ENCODE measurements at regions not wholly inside any gene's neighbourhood (a gene's known extent, or its start where the extent isn't known, plus 50 kb on each side); places are given as distances from the start of the nearest gene placed in this dataset.

DNA sequence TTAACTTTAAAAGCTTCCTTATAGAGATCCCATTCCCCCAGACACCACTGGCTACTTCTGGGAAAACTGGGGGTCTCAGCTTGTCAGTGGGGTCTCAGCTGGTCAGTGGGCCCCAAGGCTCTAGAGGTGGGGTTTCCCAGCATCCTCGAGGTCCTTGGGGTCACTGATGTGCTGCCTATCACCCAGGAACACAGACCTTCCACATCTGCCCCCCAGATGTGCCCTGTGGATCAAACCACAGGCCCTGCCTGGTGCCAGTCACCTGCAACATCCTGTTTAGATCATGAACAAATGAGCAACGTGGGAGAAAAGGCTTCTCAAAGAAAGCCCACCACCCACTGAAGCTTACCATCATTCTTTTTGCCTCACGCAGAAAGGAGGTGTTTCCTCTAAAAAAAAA, 165.6 kb upstream of the FSTL4 start:
- Histone ChIP-seq H2AFZ (ENCODE audit: low read depth, low read length) (no peak overlapping the region), H3K4me3 (ENCODE audit: low read length) (no peak overlapping the region), H3K36me3 (replicated peaks; ENCODE audit: low read depth, low read length) (no peaks in the 10 kb centered on the region), H3K4me2 (ENCODE audit: low read length) (no peak overlapping the region), H3K27ac (ENCODE audit: low read length) (no peak overlapping the region), H3K79me2 (ENCODE audit: low read length) (no peaks in the 10 kb centered on the region), H4K20me1 (ENCODE audit: insufficient read depth, low read length) (no peaks in the 10 kb centered on the region), H3K9ac (ENCODE audit: low read length) (no peak overlapping the region), H3K27me3 (ENCODE audit: low read depth, low read length) (no peaks in the 10 kb centered on the region), H3K4me1 (ENCODE audit: low read length) (no peaks in the 10 kb centered on the region), H3K9me3 (ENCODE audit: insufficient read depth, low read length) (no peaks in the 10 kb centered on the region)
- TF ChIP-seq EZH2phosphoT487 (IDR thresholded peaks at IDR 0.05; ENCODE audit: low read depth): no peak
- TF ChIP-seq, protein P1, sequence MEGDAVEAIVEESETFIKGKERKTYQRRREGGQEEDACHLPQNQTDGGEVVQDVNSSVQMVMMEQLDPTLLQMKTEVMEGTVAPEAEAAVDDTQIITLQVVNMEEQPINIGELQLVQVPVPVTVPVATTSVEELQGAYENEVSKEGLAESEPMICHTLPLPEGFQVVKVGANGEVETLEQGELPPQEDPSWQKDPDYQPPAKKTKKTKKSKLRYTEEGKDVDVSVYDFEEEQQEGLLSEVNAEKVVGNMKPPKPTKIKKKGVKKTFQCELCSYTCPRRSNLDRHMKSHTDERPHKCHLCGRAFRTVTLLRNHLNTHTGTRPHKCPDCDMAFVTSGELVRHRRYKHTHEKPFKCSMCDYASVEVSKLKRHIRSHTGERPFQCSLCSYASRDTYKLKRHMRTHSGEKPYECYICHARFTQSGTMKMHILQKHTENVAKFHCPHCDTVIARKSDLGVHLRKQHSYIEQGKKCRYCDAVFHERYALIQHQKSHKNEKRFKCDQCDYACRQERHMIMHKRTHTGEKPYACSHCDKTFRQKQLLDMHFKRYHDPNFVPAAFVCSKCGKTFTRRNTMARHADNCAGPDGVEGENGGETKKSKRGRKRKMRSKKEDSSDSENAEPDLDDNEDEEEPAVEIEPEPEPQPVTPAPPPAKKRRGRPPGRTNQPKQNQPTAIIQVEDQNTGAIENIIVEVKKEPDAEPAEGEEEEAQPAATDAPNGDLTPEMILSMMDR (IDR thresholded peaks at IDR 0.05; ENCODE audit: low read depth, low read length): no peak

DNA sequence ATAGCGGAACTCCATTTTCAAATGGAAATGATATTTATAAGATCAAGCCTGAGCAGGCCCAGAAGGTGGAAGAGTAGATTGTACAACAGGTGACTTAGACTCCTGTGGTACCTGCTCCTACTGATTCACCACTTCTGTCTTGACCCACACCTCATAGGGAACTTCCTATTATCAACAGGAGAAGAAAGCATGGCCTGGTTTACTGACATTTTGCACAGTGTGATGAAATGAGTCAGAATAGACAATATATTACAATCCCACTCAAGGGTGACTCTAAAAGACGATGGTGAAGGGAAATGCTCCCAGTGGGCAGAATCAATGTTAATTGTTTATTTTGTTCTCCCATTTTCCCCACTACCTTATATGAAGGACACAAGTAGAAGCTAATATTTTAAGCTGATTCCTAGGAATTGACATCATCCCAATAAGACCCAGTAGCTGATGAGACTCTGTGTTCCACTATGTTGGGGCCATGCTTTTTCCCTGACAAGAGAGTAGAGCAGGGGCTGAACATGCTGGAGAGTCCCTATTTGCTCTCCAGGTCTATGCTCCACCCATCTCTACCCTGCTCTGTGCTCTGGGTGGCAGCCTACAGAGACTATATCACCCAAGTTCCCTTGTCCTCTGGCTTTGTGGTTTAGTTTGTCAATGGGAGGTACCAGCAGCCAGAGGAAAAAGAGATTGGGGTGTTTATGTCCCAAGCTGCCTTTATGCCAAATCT, 163.4 kb upstream of the FSTL4 start:
- Histone ChIP-seq H3K4me3 (ENCODE audit: low read length) (no peak overlapping the region), H3K4me2 (ENCODE audit: low read length) (no peak overlapping the region), H4K20me1 (ENCODE audit: insufficient read depth, low read length) (no peaks in the 10 kb centered on the region), H3K4me1 (ENCODE audit: low read length) (no peaks in the 10 kb centered on the region), H3K27ac (ENCODE audit: low read length) (no peak overlapping the region), H2AFZ (ENCODE audit: low read depth, low read length) (no peak overlapping the region), H3K9ac (ENCODE audit: low read length) (no peak overlapping the region), H3K36me3 (replicated peaks; ENCODE audit: low read depth, low read length) (no peaks in the 10 kb centered on the region), H3K27me3 (ENCODE audit: low read depth, low read length) (no peaks in the 10 kb centered on the region), H3K79me2 (ENCODE audit: low read length) (no peaks in the 10 kb centered on the region), H3K9me3 (ENCODE audit: insufficient read depth, low read length) (no peaks in the 10 kb centered on the region)
- TF ChIP-seq, protein P1 (IDR thresholded peaks at IDR 0.05; ENCODE audit: low read depth, low read length): no peak
- TF ChIP-seq EZH2phosphoT487 (IDR thresholded peaks at IDR 0.05; ENCODE audit: low read depth): no peak

DNA sequence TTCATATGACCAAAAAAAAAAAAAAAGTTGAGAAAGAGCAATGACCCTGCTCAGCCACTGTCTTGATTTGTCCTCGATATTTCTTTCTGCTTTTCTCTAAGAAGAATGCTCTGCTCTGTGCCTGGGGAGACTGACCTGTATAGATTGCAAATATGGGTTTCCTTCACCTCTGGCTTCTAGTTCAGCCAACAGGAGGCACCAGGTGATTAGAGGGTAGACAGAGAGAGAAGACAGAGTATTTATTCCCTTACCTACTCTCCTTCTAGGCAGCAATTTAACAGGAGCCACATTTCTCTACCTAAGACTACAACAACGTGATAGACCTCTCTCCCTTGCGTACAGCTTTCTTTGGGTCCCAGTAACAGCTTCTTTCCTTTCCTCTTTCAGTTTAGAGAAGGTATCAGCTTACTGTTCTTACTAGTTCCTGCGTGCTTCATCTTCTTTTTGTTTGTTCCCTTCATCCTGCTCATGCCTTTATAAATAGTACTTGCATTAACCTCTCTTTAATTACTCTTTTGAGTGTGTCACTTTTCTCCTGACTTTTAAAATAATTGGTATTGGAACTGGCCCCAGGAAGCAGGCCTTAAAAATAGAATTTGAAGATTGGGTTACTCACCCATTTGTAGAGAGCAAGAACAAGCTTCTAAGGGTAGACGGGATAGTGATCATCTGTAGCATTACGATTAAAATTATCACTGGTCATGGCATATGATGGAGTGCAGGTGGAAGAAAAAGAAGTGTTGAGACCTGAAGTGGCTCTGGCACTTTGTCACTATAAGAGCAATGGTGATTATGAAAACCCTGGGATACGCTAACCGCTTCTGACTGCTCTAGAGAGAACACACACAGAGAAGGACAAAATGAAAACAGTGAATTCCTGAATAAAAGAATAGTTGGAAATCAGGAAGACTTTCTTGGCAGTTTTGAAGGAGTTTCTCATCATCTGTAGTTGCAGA, 161.2 kb upstream of the FSTL4 start:
- Histone ChIP-seq H3K9me3 (ENCODE audit: insufficient read depth, low read length) (no peaks in the 10 kb centered on the region), H3K4me2 (ENCODE audit: low read length) (no peak overlapping the region), H3K27me3 (ENCODE audit: low read depth, low read length) (0 out of 2 replicates have a peak, but pooled peaks cover 3% of the 10 kb centered on the region), H3K27ac (ENCODE audit: low read length) (no peak overlapping the region), H3K36me3 (replicated peaks; ENCODE audit: low read depth, low read length) (no peaks in the 10 kb centered on the region), H2AFZ (ENCODE audit: low read depth, low read length) (no peak overlapping the region), H4K20me1 (ENCODE audit: insufficient read depth, low read length) (no peaks in the 10 kb centered on the region), H3K79me2 (ENCODE audit: low read length) (no peaks in the 10 kb centered on the region), H3K4me3 (ENCODE audit: low read length) (no peak overlapping the region), H3K9ac (ENCODE audit: low read length) (no peak overlapping the region), H3K4me1 (ENCODE audit: low read length) (no peaks in the 10 kb centered on the region)
- TF ChIP-seq, protein P1 (IDR thresholded peaks at IDR 0.05; ENCODE audit: low read depth, low read length): no peak
- no peak for TF ChIP-seq EZH2phosphoT487 (IDR thresholded peaks at IDR 0.05; ENCODE audit: low read depth)

DNA sequence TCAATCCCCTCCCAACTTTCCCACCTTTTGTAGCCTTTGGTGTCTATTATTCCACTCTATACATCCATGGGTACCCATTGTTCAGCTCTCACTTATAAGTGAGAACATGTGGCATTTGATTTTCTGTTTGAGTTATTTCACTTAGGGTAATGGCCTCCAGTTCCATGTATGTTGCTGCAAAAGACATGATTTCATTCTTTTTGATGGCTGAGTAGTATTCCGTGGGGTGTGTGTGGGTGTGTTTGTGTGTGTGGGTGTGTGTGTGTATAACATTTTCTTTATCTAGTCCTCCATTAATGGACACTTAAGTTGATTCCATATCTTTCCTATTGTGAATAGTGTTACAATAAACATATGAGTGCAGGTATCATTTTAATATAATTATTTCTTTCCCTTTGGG, 157.5 kb upstream of the FSTL4 start:
- Histone ChIP-seq H3K36me3 (replicated peaks; ENCODE audit: low read depth, low read length) (no peaks in the 10 kb centered on the region), H4K20me1 (ENCODE audit: insufficient read depth, low read length) (no peaks in the 10 kb centered on the region), H3K79me2 (ENCODE audit: low read length) (no peaks in the 10 kb centered on the region), H3K27me3 (ENCODE audit: low read depth, low read length) (0 out of 2 replicates have a peak, but pooled peaks cover 4% of the 10 kb centered on the region), H3K4me1 (ENCODE audit: low read length) (no peaks in the 10 kb centered on the region), H3K9me3 (ENCODE audit: insufficient read depth, low read length) (no peaks in the 10 kb centered on the region), H3K4me2 (ENCODE audit: low read length) (no peak overlapping the region), H3K4me3 (ENCODE audit: low read length) (no peak overlapping the region), H3K27ac (ENCODE audit: low read length) (no peak overlapping the region), H2AFZ (ENCODE audit: low read depth, low read length) (no peak overlapping the region), H3K9ac (ENCODE audit: low read length) (no peak overlapping the region)
- TF ChIP-seq EZH2phosphoT487 (IDR thresholded peaks at IDR 0.05; ENCODE audit: low read depth): no peak
- TF ChIP-seq, protein P1 (IDR thresholded peaks at IDR 0.05; ENCODE audit: low read depth, low read length): no peak

Measured in OCI-LY3 (cell line).